Gastroesophageal sphincter (tissue), 3 donors: ENCODE measurements at regions not wholly inside any gene's neighbourhood (a gene's known extent, or its start where the extent isn't known, plus 50 kb on each side); places are given as distances from the start of the nearest gene placed in this dataset.

Experiments used
- POLR2A ChIP-seq, 2 donors: fragments of 450-650 bp; IDR thresholded peaks; one replicate each; pipeline ENCODE4 v1.6.1; 2017; ENCODE audit warnings: antibody characterized with exemption in 2 of 2, mild to moderate bottlenecking in 2 of 2, moderate library complexity in 1 of 2
- TF ChIP-seq, protein P1 (sequence below), 4 experiments: fragments of 200-600 bp in 2 of 4; fragments of 450-650 bp in 2 of 4; sonication (generic) in 1 of 4; IDR thresholded peaks; one replicate each; pipeline ENCODE4 v1.5.1; 2017 to 2019; ENCODE audit warnings: antibody characterized with exemption in 4 of 4, mild to moderate bottlenecking in 2 of 4, moderate library complexity in 2 of 4

DNA sequence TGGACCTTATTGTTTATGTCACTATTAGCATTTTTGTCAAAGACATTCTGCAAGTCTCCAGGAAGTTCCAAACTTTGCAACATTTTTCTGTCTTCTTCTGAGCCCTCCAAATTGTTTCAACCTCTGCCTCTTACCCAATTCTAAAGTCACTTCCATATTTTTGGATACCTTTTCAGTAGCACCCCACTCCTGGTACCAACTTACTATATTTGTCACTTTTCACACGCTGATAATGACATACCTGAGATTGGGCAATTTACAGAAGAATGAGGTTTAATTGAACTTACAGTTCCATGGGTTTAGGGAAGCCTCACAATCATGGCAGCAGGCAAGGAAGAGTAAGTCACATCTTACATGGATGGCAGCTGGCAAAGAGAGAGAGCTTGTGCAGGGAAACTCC, 1206.5 kb upstream of the EPHA6 start:
- TF ChIP-seq POLR2A (IDR thresholded peaks at IDR 0.05) = no peak
- TF ChIP-seq, protein P1, sequence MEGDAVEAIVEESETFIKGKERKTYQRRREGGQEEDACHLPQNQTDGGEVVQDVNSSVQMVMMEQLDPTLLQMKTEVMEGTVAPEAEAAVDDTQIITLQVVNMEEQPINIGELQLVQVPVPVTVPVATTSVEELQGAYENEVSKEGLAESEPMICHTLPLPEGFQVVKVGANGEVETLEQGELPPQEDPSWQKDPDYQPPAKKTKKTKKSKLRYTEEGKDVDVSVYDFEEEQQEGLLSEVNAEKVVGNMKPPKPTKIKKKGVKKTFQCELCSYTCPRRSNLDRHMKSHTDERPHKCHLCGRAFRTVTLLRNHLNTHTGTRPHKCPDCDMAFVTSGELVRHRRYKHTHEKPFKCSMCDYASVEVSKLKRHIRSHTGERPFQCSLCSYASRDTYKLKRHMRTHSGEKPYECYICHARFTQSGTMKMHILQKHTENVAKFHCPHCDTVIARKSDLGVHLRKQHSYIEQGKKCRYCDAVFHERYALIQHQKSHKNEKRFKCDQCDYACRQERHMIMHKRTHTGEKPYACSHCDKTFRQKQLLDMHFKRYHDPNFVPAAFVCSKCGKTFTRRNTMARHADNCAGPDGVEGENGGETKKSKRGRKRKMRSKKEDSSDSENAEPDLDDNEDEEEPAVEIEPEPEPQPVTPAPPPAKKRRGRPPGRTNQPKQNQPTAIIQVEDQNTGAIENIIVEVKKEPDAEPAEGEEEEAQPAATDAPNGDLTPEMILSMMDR (IDR thresholded peaks at IDR 0.05) = no peak
